Right lobe of liver (tissue), 4 donors: ENCODE measurements at regions not wholly inside any gene's neighbourhood (a gene's known extent, or its start where the extent isn't known, plus 50 kb on each side); places are given as distances from the start of the nearest gene placed in this dataset.
"Not testable (repeated sequence)": the region's sequence is repeated elsewhere in the genome, so short reads cannot be mapped to it uniquely, and the experiment has no call there.

Experiments used
- POLR2A ChIP-seq: fragments of 450-650 bp; IDR thresholded peaks from one replicate; pipeline ENCODE4 v1.6.1; 2017; ENCODE audit warnings: antibody characterized with exemption, mild to moderate bottlenecking
- TF ChIP-seq, protein P1 (sequence below), 4 donors: fragments of 200-600 bp in 3 of 4; fragments of 450-650 bp in 1 of 4; IDR thresholded peaks; one replicate each; pipeline versions ENCODE4 v1.5.1 to v1.8.0; 2016 to 2022; ENCODE audit warnings: antibody characterized with exemption in 4 of 4, mild to moderate bottlenecking in 2 of 4
- donor health status: DM: no; HTN: no; CAD: no.
- donor health status: DM: no; HTN: no; CAD: no.
- donor health status: DM: no; HTN: yes; CAD: no.

DNA sequence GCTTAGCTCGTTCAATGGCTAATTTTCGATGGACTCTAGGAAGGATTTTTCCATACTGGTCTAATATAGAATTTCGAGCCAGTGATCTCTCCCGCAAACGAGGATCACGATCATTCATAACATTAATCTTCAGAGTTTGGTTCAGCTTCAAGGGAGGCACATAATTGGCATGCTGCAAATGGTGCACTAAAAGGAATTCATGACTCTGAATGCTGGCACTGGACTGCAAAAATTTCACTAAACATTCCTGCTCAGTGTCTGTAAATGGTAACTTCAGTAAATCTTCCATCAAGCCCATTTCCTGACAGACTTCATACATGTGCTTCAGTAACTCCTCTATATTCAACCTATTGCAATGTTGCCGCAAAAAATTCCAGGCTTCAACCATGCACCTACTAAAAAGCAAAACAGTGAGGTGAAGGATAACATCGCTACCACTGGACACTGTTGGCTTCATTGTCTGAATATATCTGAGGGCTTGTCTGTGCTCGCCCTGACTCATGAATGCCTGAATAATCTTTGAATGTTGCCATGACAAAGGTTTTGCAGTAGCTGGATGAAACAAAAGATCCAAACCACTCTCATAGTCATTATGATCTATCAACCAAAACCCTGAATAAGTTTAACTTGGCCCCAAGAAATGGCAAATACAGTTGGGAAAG, 88.7 kb downstream of the TBR1 start:
- not testable (repeated sequence) for TF ChIP-seq POLR2A
- TF ChIP-seq, protein P1, sequence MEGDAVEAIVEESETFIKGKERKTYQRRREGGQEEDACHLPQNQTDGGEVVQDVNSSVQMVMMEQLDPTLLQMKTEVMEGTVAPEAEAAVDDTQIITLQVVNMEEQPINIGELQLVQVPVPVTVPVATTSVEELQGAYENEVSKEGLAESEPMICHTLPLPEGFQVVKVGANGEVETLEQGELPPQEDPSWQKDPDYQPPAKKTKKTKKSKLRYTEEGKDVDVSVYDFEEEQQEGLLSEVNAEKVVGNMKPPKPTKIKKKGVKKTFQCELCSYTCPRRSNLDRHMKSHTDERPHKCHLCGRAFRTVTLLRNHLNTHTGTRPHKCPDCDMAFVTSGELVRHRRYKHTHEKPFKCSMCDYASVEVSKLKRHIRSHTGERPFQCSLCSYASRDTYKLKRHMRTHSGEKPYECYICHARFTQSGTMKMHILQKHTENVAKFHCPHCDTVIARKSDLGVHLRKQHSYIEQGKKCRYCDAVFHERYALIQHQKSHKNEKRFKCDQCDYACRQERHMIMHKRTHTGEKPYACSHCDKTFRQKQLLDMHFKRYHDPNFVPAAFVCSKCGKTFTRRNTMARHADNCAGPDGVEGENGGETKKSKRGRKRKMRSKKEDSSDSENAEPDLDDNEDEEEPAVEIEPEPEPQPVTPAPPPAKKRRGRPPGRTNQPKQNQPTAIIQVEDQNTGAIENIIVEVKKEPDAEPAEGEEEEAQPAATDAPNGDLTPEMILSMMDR (IDR thresholded peaks at IDR 0.05): not testable (repeated sequence)
